HCT116 (cell line): ENCODE measurements at regions not wholly inside any gene's neighbourhood (a gene's known extent, or its start where the extent isn't known, plus 50 kb on each side); places are given as distances from the start of the nearest gene placed in this dataset.

Experiments
- ATAC-seq: fragments of 200-7000 bp; cut with Tn5 transposase; 2 replicates; pipeline ENCODE4 v1.9.1; 2020; ENCODE audit warnings: mild to moderate bottlenecking, moderate library complexity
- BruUV-seq: library from RNA; stranded (reverse); fragments of 400-500 nt; replicated peaks from 2 replicates; lab custom pipeline; 2021; lab: Mats Ljungman, UMichigan
- CTCF ChIA-PET: fragments of 300-600 bp; sonication (Branson Sonifier 250); formaldehyde crosslinking; loops from one replicate; lab custom pipeline; 2021; ENCODE audit warnings: antibody characterized with exemption; lab: Charles Lee
- POLR2A ChIA-PET: fragments of 300-600, 350-600 bp; sonication (Branson Sonifier 250); formaldehyde crosslinking; loops from one replicate; lab custom pipeline; 2021; ENCODE audit warnings: antibody characterized with exemption; lab: Charles Lee
- RAD21 ChIA-PET, 2 experiments: fragments of 300-600 bp; sonication (Branson Sonifier 250); formaldehyde crosslinking; loops; one replicate each; lab custom pipeline; 2023; ENCODE audit warnings: low total read pairs in 2 of 2; ENCODE audit not compliant: uncharacterized antibody in 2 of 2, unreplicated experiment in 2 of 2, low non-redundant PET in 1 of 2; lab: Charles Lee
- DNase-seq: peaks from one replicate; pipeline ENCODE4 v3.0.0-alpha.2; 2010; ENCODE audit warnings: low read depth, low spot score
- H2AFZ ChIP-seq: fragments of 200-600 bp; shearing (Covaris generic), sonication (generic); 2 replicates; pipeline ENCODE4 v1.6.1; 2017; ENCODE audit warnings: low read depth, mixed run types, mixed read lengths, antibody characterized with exemption, low read length; ENCODE audit not compliant: poor library complexity, severe bottlenecking
- H3K27ac ChIP-seq: 2 replicates; pipeline ENCODE4 v1.5.1; 2012; ENCODE audit warnings: low read depth, low read length
- H3K27me3 ChIP-seq: fragments of 200-600 bp; sonication (generic); 2 replicates; pipeline ENCODE4 v1.6.1; 2016; ENCODE audit warnings: mixed run types, low read length, mixed read lengths; ENCODE audit not compliant: insufficient read depth
- H3K36me3 ChIP-seq, 2 experiments: fragments of 200-500 bp in 1 of 2; fragments of 200-600 bp in 1 of 2; sonication (Bioruptor generic) in 1 of 2; sonication (generic) in 1 of 2; 2 replicates each; pipeline versions ENCODE4 v1.5.1 to v1.6.1; 2014 to 2016; ENCODE audit warnings: low read length in 2 of 2, inconsistent platforms in 1 of 2, mixed read lengths in 1 of 2, mixed run types in 1 of 2; ENCODE audit not compliant: insufficient read depth in 2 of 2, control insufficient read depth in 1 of 2
- H3K4me1 ChIP-seq, 2 experiments: fragments of 200-600 bp in 1 of 2; sonication (generic) in 1 of 2; 2 replicates each; pipeline versions ENCODE4 v1.5.1 to v1.6.1; 2012 to 2017; ENCODE audit warnings: low read length in 2 of 2, inconsistent platforms in 1 of 2, mild to moderate bottlenecking in 1 of 2, mixed read lengths in 1 of 2, mixed run types in 1 of 2, moderate library complexity in 1 of 2; ENCODE audit not compliant: insufficient read depth in 2 of 2, control insufficient read depth in 1 of 2
- H3K4me2 ChIP-seq: fragments of 200-600 bp; sonication (generic); 2 replicates; pipeline ENCODE4 v1.6.1; 2017; ENCODE audit warnings: mixed run types, low read length, mixed read lengths
- H3K4me3 ChIP-seq, 2 experiments: fragments of 200-600 bp in 1 of 2; sonication (generic) in 1 of 2; replicated peaks in 1 of 2; 2 replicates each; pipeline ENCODE4 v1.5.1; 2011 to 2016; ENCODE audit warnings: low read length in 2 of 2, control low read depth in 1 of 2, low read depth in 1 of 2, mild to moderate bottlenecking in 1 of 2, mixed read lengths in 1 of 2, mixed run types in 1 of 2
- H3K79me2 ChIP-seq: fragments of 200-600 bp; sonication (generic); 2 replicates; pipeline ENCODE4 v1.6.1; 2017; ENCODE audit warnings: mild to moderate bottlenecking, mixed run types, low read length, moderate library complexity, mixed read lengths; ENCODE audit not compliant: insufficient read depth
- H3K9ac ChIP-seq: fragments of 200-600 bp; sonication (generic); 2 replicates; pipeline ENCODE4 v1.6.1; 2016; ENCODE audit warnings: low read length, mixed read lengths
- H3K9me2 ChIP-seq: fragments of 200-600 bp; sonication (generic), shearing (Covaris generic); 2 replicates; pipeline ENCODE4 v1.6.1; 2017; ENCODE audit warnings: mixed run types, mild to moderate bottlenecking, moderate library complexity; ENCODE audit not compliant: insufficient read depth
- H3K9me3 ChIP-seq, 2 experiments: fragments of 200-500 bp in 1 of 2; fragments of 200-600 bp in 1 of 2; sonication (Bioruptor generic) in 1 of 2; sonication (generic) in 1 of 2; 2 replicates each; pipeline ENCODE4 v1.6.1; 2014 to 2017; ENCODE audit warnings: low read length in 2 of 2, mixed read lengths in 2 of 2, inconsistent platforms in 1 of 2, low read depth in 1 of 2, mild to moderate bottlenecking in 1 of 2, mixed run types in 1 of 2, moderate library complexity in 1 of 2; ENCODE audit not compliant: control insufficient read depth in 1 of 2, insufficient read depth in 1 of 2
- H4K20me1 ChIP-seq: fragments of 200-600 bp; sonication (generic), shearing (Covaris generic); 2 replicates; pipeline ENCODE4 v1.6.1; 2017; ENCODE audit warnings: mixed run types, mild to moderate bottlenecking, moderate library complexity; ENCODE audit not compliant: insufficient read depth
- EGR1 ChIP-seq: IDR thresholded peaks from 2 replicates; pipeline ENCODE4 v1.6.1; 2012; ENCODE audit warnings: low read depth
- EZH2phosphoT487 ChIP-seq: fragments of 200-600 bp; IDR thresholded peaks from 2 replicates; pipeline ENCODE4 v1.6.1; 2018; ENCODE audit warnings: antibody characterized with exemption, borderline replicate concordance
- FOSL1 ChIP-seq: IDR thresholded peaks from 2 replicates; pipeline ENCODE4 v1.6.1; 2012; ENCODE audit warnings: low read depth
- POLR2AphosphoS5 ChIP-seq: IDR thresholded peaks from 2 replicates; pipeline ENCODE4 v1.6.1; 2011; ENCODE audit warnings: mild to moderate bottlenecking, low read depth, low read length, moderate library complexity
- RAD21 ChIP-seq: IDR thresholded peaks from 2 replicates; pipeline ENCODE4 v1.6.1; 2012; ENCODE audit warnings: low read depth, mild to moderate bottlenecking
- SIN3A ChIP-seq: IDR thresholded peaks from 2 replicates; pipeline ENCODE4 v1.6.1; 2012; ENCODE audit warnings: low read depth
- SRF ChIP-seq: IDR thresholded peaks from 2 replicates; pipeline ENCODE4 v1.6.1; 2012; ENCODE audit warnings: low read depth
- TCF7L2 ChIP-seq: IDR thresholded peaks from 2 replicates; pipeline ENCODE4 v1.7.0; 2011; ENCODE audit warnings: borderline replicate concordance, inconsistent platforms; ENCODE audit not compliant: insufficient read depth, insufficient read length; ENCODE audit errors: extremely low read depth
- ZBTB33 ChIP-seq: IDR thresholded peaks from 2 replicates; pipeline ENCODE4 v1.6.1; 2011; ENCODE audit warnings: mild to moderate bottlenecking, low read length, moderate library complexity; ENCODE audit not compliant: insufficient replicate concordance; ENCODE audit errors: extremely low read depth
- ZFX ChIP-seq: fragments of 450-650 bp; IDR thresholded peaks from 2 replicates; pipeline ENCODE4 v1.6.1; 2017
- intact Hi-C: fragments of 100-400 bp; cut with micrococcal nuclease; formaldehyde crosslinking; loops from 2 replicates; pipeline ENCODE4 v1.10.0; 2022
- TF ChIP-seq, protein P1 (sequence below): IDR thresholded peaks from 2 replicates; pipeline ENCODE4 v1.6.1; 2012; ENCODE audit warnings: low read depth

DNA sequence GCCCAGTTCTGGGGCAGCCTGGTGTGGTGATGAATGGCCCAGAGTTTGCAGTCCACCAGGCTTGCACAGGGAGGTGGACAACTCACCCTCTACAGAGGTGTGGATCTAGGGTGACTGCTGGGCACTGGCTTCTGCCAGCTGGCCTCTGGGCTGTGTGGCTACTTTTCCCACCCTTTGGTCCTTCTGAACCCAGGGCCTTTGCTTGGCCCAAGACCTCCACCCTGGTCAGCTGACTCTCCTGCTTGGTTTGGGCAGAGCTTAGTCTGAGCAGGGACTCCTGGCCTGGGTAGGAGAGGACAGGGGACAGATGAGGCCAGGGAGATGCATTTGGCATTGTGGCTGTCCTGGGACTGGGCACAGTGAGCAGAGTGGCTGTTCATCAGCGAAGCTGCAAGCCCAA is 83.0 kb upstream of the SHANK2 start:
- BruUV-seq: no TSS peak
- no peaks in the 10 kb centered on the region for H3K4me1 ChIP-seq
- peaks cover 0 to 7% of the 10 kb centered on the region in 2 experiments; a peak in 2 of 4 replicates for H3K9me3 ChIP-seq
- H3K4me2 ChIP-seq: no peak overlapping the region
- intact Hi-C loops: no loop called here
- ChIA-PET POLR2A (interaction anchor here (0.6 kb wide), 1 partner anchor 117 kb away, joined by 3 read pairs; the partner anchor contains the start of gene NADSYN1), RAD21 (no interaction called here), CTCF (no interaction called here)
- H3K4me3 ChIP-seq: no peak overlapping the region
- TF ChIP-seq ZBTB33: no peak
- no peak for TF ChIP-seq SRF
- TF ChIP-seq SIN3A: no peak
- TF ChIP-seq FOSL1: no peak
- TF ChIP-seq, protein P1, sequence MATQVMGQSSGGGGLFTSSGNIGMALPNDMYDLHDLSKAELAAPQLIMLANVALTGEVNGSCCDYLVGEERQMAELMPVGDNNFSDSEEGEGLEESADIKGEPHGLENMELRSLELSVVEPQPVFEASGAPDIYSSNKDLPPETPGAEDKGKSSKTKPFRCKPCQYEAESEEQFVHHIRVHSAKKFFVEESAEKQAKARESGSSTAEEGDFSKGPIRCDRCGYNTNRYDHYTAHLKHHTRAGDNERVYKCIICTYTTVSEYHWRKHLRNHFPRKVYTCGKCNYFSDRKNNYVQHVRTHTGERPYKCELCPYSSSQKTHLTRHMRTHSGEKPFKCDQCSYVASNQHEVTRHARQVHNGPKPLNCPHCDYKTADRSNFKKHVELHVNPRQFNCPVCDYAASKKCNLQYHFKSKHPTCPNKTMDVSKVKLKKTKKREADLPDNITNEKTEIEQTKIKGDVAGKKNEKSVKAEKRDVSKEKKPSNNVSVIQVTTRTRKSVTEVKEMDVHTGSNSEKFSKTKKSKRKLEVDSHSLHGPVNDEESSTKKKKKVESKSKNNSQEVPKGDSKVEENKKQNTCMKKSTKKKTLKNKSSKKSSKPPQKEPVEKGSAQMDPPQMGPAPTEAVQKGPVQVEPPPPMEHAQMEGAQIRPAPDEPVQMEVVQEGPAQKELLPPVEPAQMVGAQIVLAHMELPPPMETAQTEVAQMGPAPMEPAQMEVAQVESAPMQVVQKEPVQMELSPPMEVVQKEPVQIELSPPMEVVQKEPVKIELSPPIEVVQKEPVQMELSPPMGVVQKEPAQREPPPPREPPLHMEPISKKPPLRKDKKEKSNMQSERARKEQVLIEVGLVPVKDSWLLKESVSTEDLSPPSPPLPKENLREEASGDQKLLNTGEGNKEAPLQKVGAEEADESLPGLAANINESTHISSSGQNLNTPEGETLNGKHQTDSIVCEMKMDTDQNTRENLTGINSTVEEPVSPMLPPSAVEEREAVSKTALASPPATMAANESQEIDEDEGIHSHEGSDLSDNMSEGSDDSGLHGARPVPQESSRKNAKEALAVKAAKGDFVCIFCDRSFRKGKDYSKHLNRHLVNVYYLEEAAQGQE: no peak
- TF ChIP-seq ZFX: no peak
- TF ChIP-seq EGR1: no peak
- no peak for TF ChIP-seq RAD21
- no peak for TF ChIP-seq TCF7L2
- no peak for TF ChIP-seq POLR2AphosphoS5
- no peak for TF ChIP-seq EZH2phosphoT487
- DNase-seq: no peak
- no peaks in the 10 kb centered on the region for H3K9me2 ChIP-seq
- H3K9ac ChIP-seq: no peak overlapping the region
- H3K27me3 ChIP-seq: peaks cover 7% of the 10 kb centered on the region; the same call in 1 of the 2 replicates
- no peaks in the 10 kb centered on the region for H3K79me2 ChIP-seq
- H2AFZ ChIP-seq: no peak overlapping the region
- no peaks in the 10 kb centered on the region for H4K20me1 ChIP-seq
- ATAC-seq: no peak
- H3K36me3 ChIP-seq: no peaks in the 10 kb centered on the region
- H3K27ac ChIP-seq: no peak overlapping the region
